ENCODE measurements at regions not wholly inside any gene's neighbourhood (a gene's known extent, or its start where the extent isn't known, plus 50 kb on each side); places are given as distances from the start of the nearest gene placed in this dataset.

- no peak for TF ChIP-seq EZH2 (IDR thresholded peaks at IDR 0.05)
- no peak for DNase-seq (ENCODE audit: low read depth, low spot score)
- Histone ChIP-seq H3K4me3 (no peak overlapping the region), H3K36me3 (ENCODE audit: insufficient read depth, low read length) (no peaks in the 10 kb centered on the region), H3K27ac (no peak overlapping the region), H3K9me3 (ENCODE audit: low read depth, low read length) (no peaks in the 10 kb centered on the region), H3K9ac (ENCODE audit: insufficient read length) (no peak overlapping the region)
These were observed 323.2 kb upstream of the COBL start for GRCh38 chr7:51639661-51640334.

- no peak overlapping the region for H3K4me3 ChIP-seq
- no peak overlapping the region for H3K9ac ChIP-seq (ENCODE audit: insufficient read length)
- TF ChIP-seq FOXP2 (optimal IDR thresholded peaks at IDR 0.05; ENCODE audit: control extremely low read depth, extremely low read length, insufficient read depth) (no peak), POLR2AphosphoS5 (IDR thresholded peaks at IDR 0.05; ENCODE audit: borderline replicate concordance, low read depth, low read length) (no peak), EZH2 (IDR thresholded peaks at IDR 0.05) (no peak)
These were observed 319.9 kb upstream of the COBL start for GRCh38 chr7:51636503-51636902.

GRCh38 chr7:51635775-51636174 is 319.2 kb upstream of the COBL start:
- no peak overlapping the region for H3K4me3 ChIP-seq
- H3K27ac ChIP-seq = no peak overlapping the region
- no peak overlapping the region for H3K9ac ChIP-seq (ENCODE audit: insufficient read length)
- no peaks in the 10 kb centered on the region for H3K9me3 ChIP-seq (ENCODE audit: low read depth, low read length)
- no peak for DNase-seq (ENCODE audit: low read depth, low spot score)
- H3K36me3 ChIP-seq (ENCODE audit: insufficient read depth, low read length) = no peaks in the 10 kb centered on the region
- TF ChIP-seq FOXP2 (optimal IDR thresholded peaks at IDR 0.05; ENCODE audit: control extremely low read depth, extremely low read length, insufficient read depth) (no peak), POLR2AphosphoS5 (IDR thresholded peaks at IDR 0.05; ENCODE audit: borderline replicate concordance, low read depth, low read length) (no peak), EZH2 (IDR thresholded peaks at IDR 0.05) (no peak)

More at GRCh38 chr7:51636503-51636902, 319.9 kb upstream of the COBL start:
- Histone ChIP-seq H3K36me3 (ENCODE audit: insufficient read depth, low read length) (no peaks in the 10 kb centered on the region), H3K9me3 (ENCODE audit: low read depth, low read length) (no peaks in the 10 kb centered on the region), H3K27ac (no peak overlapping the region)
- no peak for DNase-seq (ENCODE audit: low read depth, low spot score)

GRCh38 chr7:51634538-51634937 is 317.9 kb upstream of the COBL start:
- H3K36me3 ChIP-seq (ENCODE audit: insufficient read depth, low read length) = no peaks in the 10 kb centered on the region
- H3K9ac ChIP-seq (ENCODE audit: insufficient read length) = no peak overlapping the region
- no peak overlapping the region for H3K27ac ChIP-seq
- TF ChIP-seq POLR2AphosphoS5 (IDR thresholded peaks at IDR 0.05; ENCODE audit: borderline replicate concordance, low read depth, low read length) (no peak), FOXP2 (optimal IDR thresholded peaks at IDR 0.05; ENCODE audit: control extremely low read depth, extremely low read length, insufficient read depth) (no peak), EZH2 (IDR thresholded peaks at IDR 0.05) (no peak)
- no peaks in the 10 kb centered on the region for H3K9me3 ChIP-seq (ENCODE audit: low read depth, low read length)
- H3K4me3 ChIP-seq = no peak overlapping the region
- no peak for DNase-seq (ENCODE audit: low read depth, low spot score)

GRCh38 chr7:51634025-51634424 is 317.4 kb upstream of the COBL start:
- Histone ChIP-seq H3K4me3 (no peak overlapping the region), H3K9ac (ENCODE audit: insufficient read length) (no peak overlapping the region), H3K27ac (no peak overlapping the region), H3K36me3 (ENCODE audit: insufficient read depth, low read length) (no peaks in the 10 kb centered on the region), H3K9me3 (ENCODE audit: low read depth, low read length) (no peaks in the 10 kb centered on the region)
- no peak for TF ChIP-seq FOXP2 (optimal IDR thresholded peaks at IDR 0.05; ENCODE audit: control extremely low read depth, extremely low read length, insufficient read depth)
- no peak for TF ChIP-seq EZH2 (IDR thresholded peaks at IDR 0.05)
- TF ChIP-seq POLR2AphosphoS5 (IDR thresholded peaks at IDR 0.05; ENCODE audit: borderline replicate concordance, low read depth, low read length) = no peak
- DNase-seq (ENCODE audit: low read depth, low spot score) = no peak

GRCh38 chr7:51633596-51633995 is 317.0 kb upstream of the COBL start:
- no peak overlapping the region for H3K4me3 ChIP-seq
- no peaks in the 10 kb centered on the region for H3K9me3 ChIP-seq (ENCODE audit: low read depth, low read length)
- TF ChIP-seq POLR2AphosphoS5 (IDR thresholded peaks at IDR 0.05; ENCODE audit: borderline replicate concordance, low read depth, low read length) (no peak), EZH2 (IDR thresholded peaks at IDR 0.05) (no peak), FOXP2 (optimal IDR thresholded peaks at IDR 0.05; ENCODE audit: control extremely low read depth, extremely low read length, insufficient read depth) (no peak)
- no peak overlapping the region for H3K9ac ChIP-seq (ENCODE audit: insufficient read length)
- H3K36me3 ChIP-seq (ENCODE audit: insufficient read depth, low read length) = no peaks in the 10 kb centered on the region
- no peak overlapping the region for H3K27ac ChIP-seq
- no peak for DNase-seq (ENCODE audit: low read depth, low spot score)

- Histone ChIP-seq H3K9me3 (ENCODE audit: low read depth, low read length) (no peaks in the 10 kb centered on the region), H3K36me3 (ENCODE audit: insufficient read depth, low read length) (no peaks in the 10 kb centered on the region), H3K4me3 (no peak overlapping the region), H3K27ac (no peak overlapping the region), H3K9ac (ENCODE audit: insufficient read length) (no peak overlapping the region)
- no peak for DNase-seq (ENCODE audit: low read depth, low spot score)
- TF ChIP-seq POLR2AphosphoS5 (IDR thresholded peaks at IDR 0.05; ENCODE audit: borderline replicate concordance, low read depth, low read length) = no peak
- no peak for TF ChIP-seq EZH2 (IDR thresholded peaks at IDR 0.05)
- TF ChIP-seq FOXP2 (optimal IDR thresholded peaks at IDR 0.05; ENCODE audit: control extremely low read depth, extremely low read length, insufficient read depth) = no peak
These were observed 316.4 kb upstream of the COBL start for GRCh38 chr7:51633006-51633405.

- Histone ChIP-seq H3K36me3 (ENCODE audit: insufficient read depth, low read length) (no peaks in the 10 kb centered on the region), H3K9me3 (ENCODE audit: low read depth, low read length) (no peaks in the 10 kb centered on the region), H3K4me3 (no peak overlapping the region), H3K27ac (no peak overlapping the region), H3K9ac (ENCODE audit: insufficient read length) (no peak overlapping the region)
- no peak for DNase-seq (ENCODE audit: low read depth, low spot score)
- TF ChIP-seq EZH2 (IDR thresholded peaks at IDR 0.05) = no peak
- no peak for TF ChIP-seq FOXP2 (optimal IDR thresholded peaks at IDR 0.05; ENCODE audit: control extremely low read depth, extremely low read length, insufficient read depth)
- no peak for TF ChIP-seq POLR2AphosphoS5 (IDR thresholded peaks at IDR 0.05; ENCODE audit: borderline replicate concordance, low read depth, low read length)
These were observed 314.3 kb upstream of the COBL start for GRCh38 chr7:51630933-51631332.

GRCh38 chr7:51629206-51629605 is 312.6 kb upstream of the COBL start:
- no peak for DNase-seq (ENCODE audit: low read depth, low spot score)
- no peaks in the 10 kb centered on the region for H3K36me3 ChIP-seq (ENCODE audit: insufficient read depth, low read length)
- H3K4me3 ChIP-seq = no peak overlapping the region
- no peak overlapping the region for H3K9ac ChIP-seq (ENCODE audit: insufficient read length)
- H3K27ac ChIP-seq = no peak overlapping the region
- no peaks in the 10 kb centered on the region for H3K9me3 ChIP-seq (ENCODE audit: low read depth, low read length)
- TF ChIP-seq FOXP2 (optimal IDR thresholded peaks at IDR 0.05; ENCODE audit: control extremely low read depth, extremely low read length, insufficient read depth) = no peak
- no peak for TF ChIP-seq EZH2 (IDR thresholded peaks at IDR 0.05)
- TF ChIP-seq POLR2AphosphoS5 (IDR thresholded peaks at IDR 0.05; ENCODE audit: borderline replicate concordance, low read depth, low read length) = no peak
